A673 (cell line): ENCODE measurements at regions not wholly inside any gene's neighbourhood (a gene's known extent, or its start where the extent isn't known, plus 50 kb on each side); places are given as distances from the start of the nearest gene placed in this dataset.

Experiments
- EZH2 ChIP-seq: fragments of 200-600 bp; sonication (generic); IDR thresholded peaks from 2 replicates; pipeline ENCODE4 v1.6.1; 2017; ENCODE audit warnings: borderline replicate concordance, low read depth, mild to moderate bottlenecking, mixed read lengths, antibody characterized with exemption, low read length; ENCODE audit not compliant: poor library complexity, severe bottlenecking
- TF ChIP-seq, protein P1 (sequence below): fragments of 300-800, 200-600 bp; sonication (generic); conservative IDR thresholded peaks from 2 replicates; pipeline ENCODE4 v1.5.1; 2017; ENCODE audit warnings: low read depth, mild to moderate bottlenecking, antibody characterized with exemption, low read length, moderate library complexity, mixed read lengths

- TF ChIP-seq, protein P1, sequence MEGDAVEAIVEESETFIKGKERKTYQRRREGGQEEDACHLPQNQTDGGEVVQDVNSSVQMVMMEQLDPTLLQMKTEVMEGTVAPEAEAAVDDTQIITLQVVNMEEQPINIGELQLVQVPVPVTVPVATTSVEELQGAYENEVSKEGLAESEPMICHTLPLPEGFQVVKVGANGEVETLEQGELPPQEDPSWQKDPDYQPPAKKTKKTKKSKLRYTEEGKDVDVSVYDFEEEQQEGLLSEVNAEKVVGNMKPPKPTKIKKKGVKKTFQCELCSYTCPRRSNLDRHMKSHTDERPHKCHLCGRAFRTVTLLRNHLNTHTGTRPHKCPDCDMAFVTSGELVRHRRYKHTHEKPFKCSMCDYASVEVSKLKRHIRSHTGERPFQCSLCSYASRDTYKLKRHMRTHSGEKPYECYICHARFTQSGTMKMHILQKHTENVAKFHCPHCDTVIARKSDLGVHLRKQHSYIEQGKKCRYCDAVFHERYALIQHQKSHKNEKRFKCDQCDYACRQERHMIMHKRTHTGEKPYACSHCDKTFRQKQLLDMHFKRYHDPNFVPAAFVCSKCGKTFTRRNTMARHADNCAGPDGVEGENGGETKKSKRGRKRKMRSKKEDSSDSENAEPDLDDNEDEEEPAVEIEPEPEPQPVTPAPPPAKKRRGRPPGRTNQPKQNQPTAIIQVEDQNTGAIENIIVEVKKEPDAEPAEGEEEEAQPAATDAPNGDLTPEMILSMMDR, result no peak
- TF ChIP-seq EZH2, result no peak
Measured at GRCh38 chr17:73718912-73719311, 74.7 kb upstream of the SDK2 start.
